ELF-1 (cell line): ENCODE measurements at regions not wholly inside any gene's neighbourhood (a gene's known extent, or its start where the extent isn't known, plus 50 kb on each side); places are given as distances from the start of the nearest gene placed in this dataset.

ENCODE experiments used
- DNase-seq: peaks from one replicate; pipeline ENCODE4 v3.0.0-alpha.2; 2016; ENCODE audit warnings: low read depth, low spot score

DNA sequence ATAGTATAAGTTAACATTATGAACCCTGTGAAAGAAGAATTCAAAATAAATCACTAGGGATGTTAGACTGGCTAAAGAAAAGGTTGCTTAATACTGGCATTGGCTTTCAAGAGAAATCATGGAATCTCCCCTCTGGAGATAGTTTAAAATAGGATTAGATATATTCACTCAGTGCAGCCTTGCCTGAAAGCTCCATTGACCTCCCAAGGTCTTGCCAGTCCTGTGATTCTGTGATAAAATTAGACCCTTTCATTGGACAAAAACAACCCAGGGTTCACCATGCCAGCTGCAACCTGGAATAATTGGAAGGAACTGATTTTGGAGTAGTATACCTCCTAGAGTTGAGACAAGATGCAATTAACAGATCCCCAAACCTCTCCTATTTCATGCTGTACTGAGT, 588.1 kb upstream of the MEF2C start:
- DNase-seq = no peak

DNA sequence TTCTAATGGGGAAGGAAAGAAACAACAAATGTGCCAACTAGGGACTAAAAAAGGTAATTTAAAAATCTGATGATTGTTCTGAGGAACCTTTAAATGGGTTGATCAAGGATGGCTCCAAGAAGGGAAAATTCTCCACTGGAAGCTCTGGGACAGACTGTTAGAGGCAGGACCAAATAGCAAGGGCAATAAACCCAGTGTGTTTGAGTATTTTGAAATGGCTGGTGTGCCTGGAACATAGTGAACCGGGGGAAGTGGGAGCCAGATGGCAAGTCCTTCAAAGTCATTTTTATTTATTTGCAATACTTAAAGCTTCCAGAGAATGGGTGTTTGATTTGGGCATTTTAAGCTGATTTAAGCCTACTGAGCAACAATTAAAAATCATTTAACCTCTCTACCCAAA, 587.7 kb upstream of the MEF2C start:
- no peak for DNase-seq

DNA sequence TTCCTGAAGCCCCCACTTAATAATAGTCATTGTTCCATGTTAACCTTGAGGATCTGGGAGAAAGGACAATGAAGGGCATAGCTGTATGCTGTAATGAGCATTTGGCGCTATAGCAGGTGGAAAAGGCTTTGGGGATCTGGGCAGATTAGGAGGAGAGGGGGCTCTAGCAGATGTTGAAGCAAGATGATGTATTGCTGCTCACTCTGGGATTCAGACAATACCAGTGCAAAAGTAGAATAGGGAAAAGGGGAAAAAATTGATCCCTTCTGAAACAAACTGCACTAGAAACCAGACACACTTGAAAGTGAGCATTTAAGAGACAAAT, 575.3 kb upstream of the MEF2C start:
- no peak for DNase-seq

DNA sequence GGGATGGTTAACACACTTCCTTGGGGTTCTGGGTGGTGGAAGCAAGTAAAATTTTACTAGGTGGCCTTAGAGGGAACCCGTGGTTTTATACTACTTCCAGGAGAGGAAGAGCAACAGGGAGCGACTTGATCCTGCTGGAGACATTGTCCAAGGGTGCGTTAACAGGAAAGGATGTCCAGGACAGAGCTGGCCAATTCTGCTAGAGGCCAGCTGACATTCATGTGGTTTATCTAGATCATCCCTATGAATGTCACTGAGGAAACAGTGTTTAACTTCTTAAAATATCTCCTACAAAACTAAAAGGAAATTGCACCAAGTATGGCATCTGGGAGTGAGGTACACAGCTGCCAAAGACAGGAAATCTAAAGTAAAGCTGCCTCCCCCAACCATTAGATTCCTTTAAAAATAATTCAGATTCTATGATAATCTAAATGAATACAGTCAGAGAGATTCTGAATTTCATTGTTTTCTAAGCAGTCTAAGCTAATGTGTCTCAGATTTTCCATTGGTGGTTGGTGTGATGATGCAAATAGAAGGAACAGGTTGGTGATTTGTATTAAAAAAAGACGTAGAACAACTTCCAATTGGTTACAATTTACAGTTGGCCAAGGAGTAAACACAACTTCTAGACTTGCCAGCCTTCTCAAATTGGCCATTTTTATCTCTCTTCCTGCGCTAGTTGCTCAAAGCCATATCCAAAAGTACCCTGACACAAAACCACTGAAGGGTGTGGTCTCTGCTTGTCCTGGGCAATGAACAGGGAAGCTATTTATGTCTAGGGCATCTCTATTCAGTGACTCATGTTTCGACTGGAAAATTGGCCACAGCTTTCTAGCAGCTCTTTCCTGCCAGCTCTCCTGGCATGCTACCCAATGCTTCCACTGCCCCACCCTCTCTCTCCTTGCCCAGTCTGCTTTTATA, 574.7 kb upstream of the MEF2C start:
- DNase-seq = no peak

DNA sequence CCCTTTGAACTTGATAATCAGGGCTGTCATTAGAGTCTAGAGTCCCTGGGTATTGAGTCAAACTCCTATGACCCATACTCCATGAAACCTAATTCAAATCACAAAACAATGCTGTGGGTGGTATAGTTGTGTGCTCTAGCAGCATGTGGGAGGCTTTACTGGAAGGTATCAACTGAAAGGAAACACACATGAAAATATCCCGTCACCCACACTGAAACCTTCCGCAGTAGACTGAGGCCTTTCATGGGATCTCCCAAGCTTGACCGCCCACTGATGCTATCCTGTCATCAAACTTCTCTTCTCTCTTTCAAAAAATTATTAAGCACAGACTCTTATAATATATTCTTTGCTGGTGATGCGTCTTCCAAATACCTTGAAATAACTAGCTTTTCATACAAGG, 569.1 kb upstream of the MEF2C start:
- DNase-seq = no peak

DNA sequence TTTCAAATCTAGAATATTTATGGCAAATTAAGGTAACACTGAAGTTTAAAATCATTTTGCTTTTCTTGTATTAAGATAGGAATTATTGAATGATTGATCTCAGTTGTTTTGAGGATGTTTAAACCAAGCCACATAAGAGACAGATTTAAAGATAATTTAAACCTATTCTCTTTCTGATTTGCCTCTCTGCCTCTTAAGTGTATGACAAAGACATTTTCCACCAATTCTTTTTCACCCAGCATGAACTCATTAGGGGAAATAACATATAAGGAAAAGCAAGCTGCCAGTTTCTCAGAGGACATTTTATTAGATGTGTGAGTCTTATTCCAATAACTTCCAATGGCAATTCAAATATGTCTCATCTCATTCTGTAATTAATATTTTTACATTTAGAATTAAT, 568.3 kb upstream of the MEF2C start:
- no peak for DNase-seq

DNA sequence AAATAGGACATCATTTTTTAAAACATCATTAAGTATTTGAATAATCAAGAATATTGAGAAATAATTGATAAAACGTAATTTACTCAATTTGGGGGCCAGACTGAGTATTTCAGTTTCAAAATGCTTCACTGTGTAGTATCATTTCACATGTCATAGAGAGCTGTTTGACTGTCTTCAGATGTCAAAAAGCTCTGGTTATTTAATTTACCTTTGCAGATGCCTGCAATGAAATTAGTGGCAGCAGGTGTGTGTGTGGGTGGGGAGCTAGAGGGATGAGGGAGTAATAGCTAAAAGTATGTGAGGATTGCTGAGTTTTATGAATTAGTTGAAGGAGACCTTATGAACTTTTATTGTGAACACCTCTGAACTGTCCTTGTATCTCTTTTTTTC, 567.2 kb upstream of the MEF2C start:
- no peak for DNase-seq

DNA sequence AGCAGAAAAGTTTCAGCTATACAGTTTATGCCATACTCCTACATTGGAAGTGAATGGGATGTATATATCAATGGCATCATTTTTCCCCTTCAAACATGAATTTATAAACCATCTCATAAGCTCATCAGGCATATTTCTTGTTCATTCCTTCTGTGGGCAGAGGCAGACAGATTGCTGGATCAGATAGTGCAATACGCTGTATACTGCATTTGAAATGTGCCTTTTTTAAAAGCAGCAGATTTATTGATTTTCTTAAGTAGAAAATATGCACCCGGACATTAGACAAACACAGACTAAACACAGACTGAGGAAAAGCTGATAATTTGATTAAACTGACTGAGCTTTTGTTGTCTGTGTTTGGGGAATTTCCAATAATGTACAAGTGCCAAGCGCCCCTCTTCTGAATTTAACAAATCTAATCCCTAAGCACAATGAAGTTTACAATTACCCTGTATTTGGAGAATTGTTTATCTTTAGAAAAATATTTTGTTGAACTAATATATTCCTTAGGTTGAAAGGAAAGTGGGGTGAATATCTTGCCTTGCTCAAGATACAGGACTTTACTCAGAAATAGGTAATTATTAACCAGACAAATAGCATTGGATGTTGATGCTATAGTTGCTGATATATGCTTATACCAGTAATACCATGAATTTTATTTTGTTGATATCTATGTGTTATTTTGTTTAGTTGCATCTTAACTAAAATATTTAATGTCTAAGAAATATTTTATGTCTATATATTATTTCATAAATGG, 566.6 kb upstream of the MEF2C start:
- no peak for DNase-seq

DNA sequence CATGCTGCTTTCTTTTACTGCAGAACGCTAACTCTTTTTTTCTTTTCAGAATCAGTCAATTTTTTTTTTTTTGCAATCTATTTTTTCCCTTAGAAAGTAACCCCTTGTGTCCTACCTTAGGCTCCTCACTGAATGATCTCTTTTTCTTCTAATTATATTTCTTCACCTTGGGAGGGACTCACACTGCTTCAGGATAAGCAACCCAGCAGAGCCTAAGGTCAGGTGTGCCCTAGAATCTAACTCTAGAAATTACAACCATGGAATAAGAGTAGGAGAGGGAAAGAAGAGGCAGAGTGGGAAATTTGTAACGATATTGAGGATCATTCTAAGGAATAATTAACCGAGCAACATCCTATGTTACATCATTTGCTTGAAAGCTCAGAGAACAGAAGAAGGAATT, 564.0 kb upstream of the MEF2C start:
- no peak for DNase-seq

DNA sequence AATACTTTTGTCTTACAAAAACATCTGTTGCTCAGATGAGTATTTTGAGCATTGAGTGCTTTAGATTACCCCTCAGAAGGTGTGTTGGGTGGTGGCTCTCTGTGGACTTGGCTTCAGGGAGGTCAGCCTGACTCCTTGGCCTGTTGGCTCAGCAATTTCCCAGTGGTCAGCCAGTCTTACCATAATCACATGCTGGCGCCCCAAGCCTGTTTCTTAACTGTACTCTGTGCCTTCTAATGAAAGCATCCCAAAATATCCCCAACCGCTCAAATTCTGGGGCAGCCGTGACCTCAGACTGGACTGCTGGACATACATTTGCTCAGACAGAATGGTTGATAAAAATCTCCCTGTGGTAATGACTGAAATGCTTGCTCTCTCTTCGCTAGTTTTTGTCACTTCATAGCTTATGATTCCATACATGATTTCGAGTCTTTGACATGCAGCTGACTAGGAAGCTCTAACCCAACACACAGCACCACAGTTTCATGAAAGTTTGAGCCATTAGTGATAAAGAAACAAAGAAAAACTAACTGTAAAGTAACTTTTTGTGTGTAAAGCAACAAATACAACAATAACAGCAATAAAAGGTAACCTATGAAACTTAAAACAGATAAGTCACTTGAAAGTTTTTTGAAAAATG, 562.2 kb upstream of the MEF2C start:
- no peak for DNase-seq

DNA sequence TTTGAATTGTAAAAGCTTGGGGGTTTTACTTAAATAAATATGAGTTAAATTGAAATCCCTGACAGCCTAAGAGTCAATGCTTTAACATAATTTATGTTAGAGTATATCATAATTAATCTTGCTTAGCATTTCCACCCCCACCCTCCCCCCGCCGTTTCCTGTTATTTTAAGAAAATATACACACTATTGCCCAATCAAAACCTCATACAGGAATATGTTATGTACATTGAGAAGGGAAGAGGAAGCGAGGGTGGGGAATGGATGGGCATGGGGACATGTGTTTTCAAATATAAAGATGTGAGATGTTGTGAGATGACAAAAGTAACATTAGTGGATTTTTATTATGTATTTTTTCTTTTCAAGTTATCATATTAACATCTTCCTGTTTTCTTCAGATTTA, 561.1 kb upstream of the MEF2C start:
- no peak for DNase-seq

DNA sequence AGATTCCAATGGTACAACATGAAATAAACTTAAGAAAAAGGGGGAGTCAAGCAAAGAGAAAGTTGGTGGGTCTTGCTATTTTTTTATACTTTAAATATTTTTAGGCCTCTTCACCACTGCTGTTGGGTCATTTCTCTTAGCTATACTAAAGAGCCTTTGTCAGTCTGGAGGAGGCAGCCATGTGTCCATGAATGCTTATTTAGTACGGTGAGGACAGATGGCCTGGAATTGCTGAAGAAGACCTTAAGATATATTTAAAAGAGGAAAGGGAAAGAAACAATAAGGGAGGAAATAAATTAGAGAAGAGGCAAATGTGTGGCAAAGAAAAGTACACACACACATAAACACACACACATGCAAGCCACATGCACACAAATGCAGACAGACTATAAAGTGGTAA, 560.5 kb upstream of the MEF2C start:
- DNase-seq = no peak

DNA sequence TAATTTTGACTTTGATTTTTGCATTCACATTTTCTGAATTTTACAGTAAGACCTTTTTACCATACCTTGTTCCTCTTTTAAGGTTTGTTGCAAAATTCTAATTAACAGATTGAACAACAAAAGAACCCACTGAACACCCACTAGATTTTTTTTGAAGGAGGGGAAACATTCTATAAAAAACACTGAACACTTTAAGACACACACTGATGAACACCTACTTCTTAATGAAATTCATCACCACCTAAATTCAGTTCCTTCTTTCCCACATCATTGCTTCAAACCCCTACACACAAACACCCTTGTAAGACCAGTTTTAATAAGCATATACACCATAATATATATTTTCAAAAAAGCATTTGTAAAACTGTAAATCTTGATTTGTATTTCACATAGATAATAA, 559.0 kb upstream of the MEF2C start:
- no peak for DNase-seq

DNA sequence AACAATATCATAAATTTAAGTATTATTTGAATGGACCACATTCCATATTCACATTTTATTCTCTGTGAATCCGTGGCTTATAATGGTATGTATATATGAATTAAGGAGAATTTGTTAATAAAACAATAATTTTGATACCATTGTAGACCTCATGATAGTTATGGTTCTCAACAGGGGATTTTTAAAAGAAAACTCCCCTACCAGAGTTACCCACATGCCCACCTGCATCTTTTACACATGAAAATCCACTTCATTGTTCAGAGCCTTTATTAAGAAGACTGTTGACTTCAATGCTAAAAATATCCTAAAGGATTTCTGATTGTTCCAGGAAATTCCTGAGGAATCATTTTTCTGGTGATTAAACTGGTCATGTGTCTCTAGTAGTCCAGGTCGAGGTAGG, 557.7 kb upstream of the MEF2C start:
- DNase-seq = no peak

DNA sequence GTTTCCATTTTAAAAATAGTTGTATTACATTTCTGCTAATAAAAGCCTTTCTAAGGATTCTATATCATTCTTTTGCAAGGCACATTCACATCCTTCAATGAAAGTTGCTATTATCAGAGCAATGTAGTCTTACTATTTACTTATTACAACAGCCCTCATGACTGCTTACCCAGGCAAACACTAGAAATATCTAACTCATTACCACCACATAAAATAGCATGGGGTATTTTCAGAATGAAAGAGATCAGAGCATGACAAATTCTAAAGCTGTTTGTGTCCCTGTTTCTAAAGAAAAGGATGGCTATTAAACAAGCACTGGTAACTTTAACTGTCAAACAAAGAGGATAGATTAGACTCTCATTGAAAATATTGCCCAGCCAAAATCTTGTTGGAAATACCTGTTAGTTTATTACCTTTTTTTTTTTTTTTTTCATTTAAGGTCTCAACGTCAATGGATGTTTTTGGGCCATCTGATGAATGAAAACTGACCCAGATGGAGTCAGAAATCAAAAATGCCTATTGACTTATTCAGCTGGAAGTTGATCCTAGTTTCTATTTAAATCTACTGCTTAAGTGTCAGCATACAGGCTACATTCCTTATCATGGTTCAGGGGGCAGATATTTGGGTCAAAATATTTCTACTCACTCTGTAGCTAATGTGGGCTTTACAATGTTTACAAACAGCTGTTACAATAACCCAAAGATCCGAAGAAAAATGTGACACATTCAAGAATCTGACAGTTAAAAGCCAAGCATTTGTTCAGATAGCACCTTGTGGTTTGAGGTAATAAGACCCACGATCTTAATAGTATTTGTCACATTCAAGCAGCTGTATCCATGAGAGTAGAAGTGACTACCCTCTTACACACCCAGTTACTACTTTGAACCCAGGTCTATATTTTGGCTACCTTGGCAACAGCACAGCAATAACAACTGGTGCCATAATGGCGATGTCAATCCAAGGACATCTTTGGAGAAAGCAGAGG, 554.8 kb upstream of the MEF2C start:
- DNase-seq = no peak

DNA sequence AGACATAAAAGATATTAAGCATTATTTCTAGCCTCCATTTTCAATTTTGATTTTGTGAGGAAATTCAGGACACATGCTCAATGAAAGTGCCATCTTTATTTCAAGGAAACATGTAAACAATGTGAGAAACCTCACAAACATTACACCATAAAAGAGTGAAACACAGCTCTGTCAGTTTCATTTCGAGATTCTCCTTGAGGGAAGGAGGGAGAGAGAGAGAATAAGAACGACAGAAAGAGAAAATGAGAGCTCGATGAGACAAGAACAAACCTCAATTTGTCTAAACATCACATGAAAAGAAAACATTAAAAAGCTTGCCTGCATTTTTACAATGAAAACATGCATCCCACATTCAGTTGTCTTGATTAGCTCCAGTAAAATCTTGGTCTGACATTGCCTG, 553.5 kb upstream of the MEF2C start:
- DNase-seq = no peak

DNA sequence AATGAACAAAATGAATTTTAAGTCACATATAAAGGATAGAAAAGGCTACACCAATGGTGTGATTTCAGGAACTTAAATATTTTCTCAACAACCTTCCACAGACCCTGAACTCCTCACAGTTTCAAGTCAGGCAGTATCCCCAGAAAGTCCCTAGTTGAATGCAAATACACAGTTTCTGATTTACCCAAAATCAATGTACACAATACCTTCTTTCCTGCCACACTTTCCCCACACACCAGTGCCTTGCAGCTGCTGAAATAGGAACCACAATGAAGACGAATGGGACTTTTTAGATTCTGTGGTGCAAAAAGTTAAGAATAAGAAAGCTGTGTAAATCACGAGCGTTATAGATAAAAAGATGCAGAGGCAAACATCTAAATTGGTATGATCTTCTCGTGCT, 552.4 kb upstream of the MEF2C start:
- DNase-seq = no peak

DNA sequence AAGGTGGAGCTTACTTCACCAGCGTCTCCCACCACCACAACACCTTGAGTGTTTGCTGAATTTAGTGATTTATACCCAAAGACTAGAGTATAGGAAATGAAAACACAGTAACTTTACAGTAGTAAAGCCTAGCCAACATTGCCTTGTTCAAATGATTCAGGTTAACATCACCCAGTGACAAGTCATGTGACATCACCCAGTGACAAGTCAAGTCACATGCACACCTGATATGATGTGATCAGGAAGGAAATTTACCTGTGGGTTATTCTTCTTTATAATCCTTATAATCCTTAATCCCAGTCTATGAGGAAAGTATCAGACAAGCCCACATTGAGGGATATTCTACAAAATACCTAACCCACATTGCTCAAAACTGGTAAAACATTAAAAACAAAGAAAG, 545.6 kb upstream of the MEF2C start:
- DNase-seq = no peak

DNA sequence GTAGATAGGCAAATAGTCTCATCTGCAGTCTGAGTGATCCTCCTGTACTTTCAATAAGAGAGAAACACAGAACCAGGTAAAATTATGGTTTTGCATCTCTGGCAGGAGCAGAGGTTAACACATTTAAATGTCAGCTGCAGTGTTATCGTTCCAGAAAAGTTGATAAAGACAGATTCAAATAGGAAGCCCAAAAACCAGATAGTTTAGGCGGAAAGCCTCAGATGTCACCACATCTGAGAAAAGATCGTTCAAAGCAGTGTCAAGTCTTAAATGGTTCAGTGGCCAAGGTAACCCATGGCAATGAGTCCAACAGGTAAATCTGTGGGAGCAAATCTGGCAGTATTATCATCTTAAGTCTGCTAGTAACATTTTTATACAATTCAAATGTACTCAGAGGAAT, 542.1 kb upstream of the MEF2C start:
- DNase-seq = no peak

DNA sequence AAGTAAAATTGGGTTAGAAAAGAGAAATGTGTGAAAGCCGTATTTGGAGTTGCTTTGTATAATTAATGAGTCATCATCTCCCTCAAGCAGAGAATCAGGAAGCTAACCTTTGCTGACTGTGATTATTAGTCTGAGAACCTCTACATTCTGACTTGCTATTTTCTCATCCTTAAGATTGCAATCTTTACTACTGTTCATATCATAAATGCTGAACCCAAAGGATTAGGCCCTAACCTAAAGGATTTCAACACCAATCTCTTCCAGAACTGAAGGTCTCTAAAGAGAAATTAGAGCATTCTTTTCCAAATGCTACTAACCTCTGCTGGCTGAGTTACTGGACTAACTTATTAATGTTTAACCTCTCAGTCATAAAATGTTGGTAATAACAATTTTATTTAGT, 538.1 kb upstream of the MEF2C start:
- no peak for DNase-seq

DNA sequence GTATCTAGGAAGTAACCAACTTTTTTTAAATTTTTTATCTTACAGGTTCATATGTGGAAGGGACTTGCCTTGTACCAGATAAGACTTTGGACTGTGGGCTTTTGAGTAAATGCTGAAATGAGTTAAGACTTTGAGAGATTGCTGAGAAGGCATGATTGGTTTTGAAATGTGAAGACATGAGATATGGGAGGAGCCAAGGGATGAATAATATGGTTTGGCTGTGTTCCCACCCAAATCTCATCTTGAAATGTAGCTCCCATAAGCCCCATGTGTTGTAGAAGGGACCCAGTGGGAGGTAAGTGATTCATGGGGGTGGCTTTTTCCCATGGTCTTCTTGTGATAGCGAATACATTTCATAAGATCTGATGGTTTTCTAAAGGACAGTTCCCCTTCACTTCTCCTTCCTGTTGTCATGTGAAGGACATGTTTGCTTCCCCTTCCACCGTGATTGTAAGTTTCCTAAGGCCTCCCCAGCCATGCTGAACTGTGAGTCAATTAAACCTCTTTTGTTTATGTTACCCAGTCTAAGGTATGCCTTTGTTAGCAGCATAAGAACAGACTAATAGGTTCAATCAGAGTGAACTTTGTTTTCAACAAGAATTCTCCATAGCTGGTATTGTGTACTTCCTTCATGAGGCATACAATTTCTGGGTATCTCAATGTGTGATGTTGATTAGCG, 535.6 kb upstream of the MEF2C start:
- no peak for DNase-seq
